Osteoblast (primary cell): ENCODE measurements at regions not wholly inside any gene's neighbourhood (a gene's known extent, or its start where the extent isn't known, plus 50 kb on each side); places are given as distances from the start of the nearest gene placed in this dataset.

Experiments
- DNase-seq: peaks from one replicate; pipeline ENCODE4 v3.0.0; 2011; ENCODE audit warnings: low spot score, mixed read lengths; ENCODE audit not compliant: insufficient read length; ENCODE audit errors: missing footprints
- H2AFZ ChIP-seq: 2 replicates; pipeline ENCODE4 v1.6.0; 2011; ENCODE audit warnings: mild to moderate bottlenecking, low read length
- H3K27ac ChIP-seq: 2 replicates; pipeline ENCODE4 v1.5.1; 2011; ENCODE audit warnings: mild to moderate bottlenecking, low read depth, low read length, moderate library complexity
- H3K27me3 ChIP-seq: 2 replicates; pipeline ENCODE4 v1.6.0; 2012; ENCODE audit warnings: mild to moderate bottlenecking, control low read depth, inconsistent platforms, low read length, moderate library complexity; ENCODE audit not compliant: insufficient read depth
- H3K36me3 ChIP-seq: 2 replicates; pipeline ENCODE4 v1.5.1; 2011; ENCODE audit warnings: mild to moderate bottlenecking, low read length, control low read depth, moderate library complexity; ENCODE audit not compliant: insufficient read depth
- H3K4me1 ChIP-seq: 2 replicates; pipeline ENCODE4 v1.5.1; 2011; ENCODE audit warnings: mild to moderate bottlenecking, low read length, control low read depth, moderate library complexity; ENCODE audit not compliant: insufficient read depth
- H3K4me2 ChIP-seq: 2 replicates; pipeline ENCODE4 v1.6.0; 2011; ENCODE audit warnings: mild to moderate bottlenecking, low read length; ENCODE audit not compliant: insufficient read depth
- H3K4me3 ChIP-seq: fragments of 200-600 bp; sonication (generic); 3 replicates; pipeline ENCODE4 v1.5.1; 2012; ENCODE audit warnings: mild to moderate bottlenecking, low read length, inconsistent platforms; ENCODE audit not compliant: insufficient read depth
- H3K79me2 ChIP-seq: 2 replicates; pipeline ENCODE4 v1.6.0; 2012; ENCODE audit warnings: mild to moderate bottlenecking, low read length, control low read depth, inconsistent platforms; ENCODE audit not compliant: insufficient read depth
- H3K9me3 ChIP-seq: 2 replicates; pipeline ENCODE4 v1.5.1; 2011; ENCODE audit warnings: low read depth, low read length, control low read depth
- H4K20me1 ChIP-seq: 2 replicates; pipeline ENCODE4 v1.6.0; 2012; ENCODE audit warnings: mild to moderate bottlenecking, low read length, control low read depth; ENCODE audit not compliant: insufficient read depth
- CTCF ChIP-seq: IDR thresholded peaks from 2 replicates; pipeline ENCODE4 v1.5.1; 2011; ENCODE audit warnings: mild to moderate bottlenecking, low read depth, low read length, moderate library complexity; ENCODE audit errors: extremely low read depth

GRCh38 chr4:23068756-23069155 lies 376.0 kb downstream of the GBA3 start:
- Histone ChIP-seq H2AFZ (peak overlapping the region; percentile 43), H3K27ac (no peak overlapping the region), H3K9me3 (no peaks in the 10 kb centered on the region), H4K20me1 (no peaks in the 10 kb centered on the region), H3K4me2 (no peak overlapping the region), H3K79me2 (no peaks in the 10 kb centered on the region), H3K4me3 (no peak overlapping the region), H3K4me1 (no peaks in the 10 kb centered on the region), H3K27me3 (no peaks in the 10 kb centered on the region), H3K36me3 (no peaks in the 10 kb centered on the region)
- DNase-seq, result no peak
- no peak for TF ChIP-seq CTCF

- TF ChIP-seq CTCF, result no peak
- DNase-seq, result no peak
- Histone ChIP-seq H3K4me2 (no peak overlapping the region), H3K79me2 (no peaks in the 10 kb centered on the region), H3K4me1 (no peaks in the 10 kb centered on the region), H3K27ac (no peak overlapping the region), H3K9me3 (no peaks in the 10 kb centered on the region), H2AFZ (no peak overlapping the region), H3K27me3 (no peaks in the 10 kb centered on the region), H3K36me3 (no peaks in the 10 kb centered on the region), H3K4me3 (no peak overlapping the region), H4K20me1 (no peaks in the 10 kb centered on the region)
Observed at GRCh38 chr4:23068287-23068686, 375.6 kb downstream of the GBA3 start.

- no peak overlapping the region for H3K4me2 ChIP-seq
- no peak overlapping the region for H3K27ac ChIP-seq
- H3K9me3 ChIP-seq, result no peaks in the 10 kb centered on the region
- H2AFZ ChIP-seq, result no peak overlapping the region
- H3K4me1 ChIP-seq, result peaks cover 6% of the 10 kb centered on the region
- no peak overlapping the region for H3K4me3 ChIP-seq
- no peaks in the 10 kb centered on the region for H4K20me1 ChIP-seq
- no peak for DNase-seq
- no peaks in the 10 kb centered on the region for H3K27me3 ChIP-seq
- H3K79me2 ChIP-seq, result no peaks in the 10 kb centered on the region
- no peaks in the 10 kb centered on the region for H3K36me3 ChIP-seq
- no peak for TF ChIP-seq CTCF
Observed at GRCh38 chr4:23062188-23062587, 369.5 kb downstream of the GBA3 start.

GRCh38 chr4:23061431-23061830 lies 368.7 kb downstream of the GBA3 start:
- H3K4me2 ChIP-seq, result no peak overlapping the region
- no peaks in the 10 kb centered on the region for H3K79me2 ChIP-seq
- no peak for DNase-seq
- no peak for TF ChIP-seq CTCF
- H3K27ac ChIP-seq, result no peak overlapping the region
- no peak overlapping the region for H3K4me3 ChIP-seq
- no peaks in the 10 kb centered on the region for H3K36me3 ChIP-seq
- H3K4me1 ChIP-seq, result peaks cover 6% of the 10 kb centered on the region
- no peaks in the 10 kb centered on the region for H3K27me3 ChIP-seq
- no peaks in the 10 kb centered on the region for H3K9me3 ChIP-seq
- no peaks in the 10 kb centered on the region for H4K20me1 ChIP-seq
- no peak overlapping the region for H2AFZ ChIP-seq
